RCC 7860 (cell line): ENCODE measurements at regions not wholly inside any gene's neighbourhood (a gene's known extent, or its start where the extent isn't known, plus 50 kb on each side); places are given as distances from the start of the nearest gene placed in this dataset.
"Not testable (repeated sequence)": the region's sequence is repeated elsewhere in the genome, so short reads cannot be mapped to it uniquely, and the experiment has no call there.

Experiments
- DNase-seq: peaks from one replicate; pipeline ENCODE4 v3.0.0-alpha.2; 2015; ENCODE audit warnings: low spot score
- FAIRE-seq: peaks from 2 replicates; lab custom pipeline; 2012; peaks lifted over from hg19 to GRCh38; lab: Jason Lieb, UNC

DNA sequence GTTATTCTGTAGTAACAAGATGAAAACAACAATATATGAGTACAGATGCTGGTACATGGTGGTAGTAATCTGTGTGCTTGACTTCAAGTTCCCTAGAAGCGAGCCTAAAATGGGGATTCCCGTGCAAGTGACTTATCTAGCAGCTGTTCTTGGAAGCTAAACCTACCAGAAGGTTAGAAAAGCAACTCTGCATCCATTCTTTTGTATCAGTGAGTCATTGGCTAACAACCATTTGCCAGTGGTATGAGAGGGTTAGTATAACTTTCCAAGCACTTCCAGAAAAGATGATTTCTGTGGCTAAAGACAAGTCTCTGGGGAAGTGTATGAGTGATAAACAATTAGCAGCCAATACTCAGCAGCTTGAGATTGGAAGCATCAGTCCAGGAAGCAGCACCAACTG lies 787.7 kb upstream of the CDH6 start:
- no peak for FAIRE-seq
- DNase-seq, result no peak

DNA sequence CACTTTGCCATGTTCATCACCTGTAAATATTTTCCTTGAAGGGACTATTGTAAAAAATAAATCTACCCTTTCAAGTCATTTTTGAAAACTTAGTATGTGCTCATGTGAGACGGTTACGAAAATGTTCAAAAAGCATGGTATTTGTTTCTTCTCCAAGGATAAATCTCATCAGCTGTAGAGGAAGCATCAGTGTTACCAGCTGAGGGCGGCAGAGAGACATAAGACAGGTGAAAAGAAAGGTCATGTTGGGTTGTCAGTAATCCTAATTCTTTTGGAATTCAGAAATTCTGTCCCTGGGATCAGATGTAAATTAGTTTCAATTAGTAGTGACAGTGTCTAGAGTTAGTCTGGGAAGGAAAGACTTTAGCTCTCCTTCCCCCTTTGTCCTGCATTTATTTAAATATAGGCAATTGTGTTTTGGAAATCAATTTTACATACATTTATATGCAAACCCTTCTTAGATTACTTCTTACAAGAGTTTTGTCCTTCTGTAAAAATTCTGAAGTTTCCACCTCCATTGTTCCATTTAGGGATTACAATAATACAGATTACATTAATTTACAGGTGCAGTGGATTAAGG lies 791.9 kb upstream of the CDH6 start:
- DNase-seq (peak; percentile 56), FAIRE-seq (peak; percentile 85)

DNA sequence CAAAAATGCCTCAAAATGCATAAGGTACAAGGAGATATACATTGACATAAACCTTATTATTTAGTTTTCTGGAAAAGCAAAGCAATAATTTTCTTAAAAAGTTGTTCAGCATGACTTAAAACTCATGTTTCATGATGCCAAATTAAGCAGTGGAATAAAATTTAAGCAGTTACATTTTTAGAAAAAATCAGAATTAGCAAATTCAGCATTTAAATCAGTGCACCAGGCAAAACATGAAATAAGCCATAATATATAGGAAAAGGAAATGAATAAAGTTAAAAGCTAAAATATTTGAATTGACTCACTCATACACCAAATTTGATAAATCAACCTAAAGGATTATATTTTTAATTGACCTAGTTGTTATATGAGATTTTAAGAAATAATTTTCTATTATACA lies 795.1 kb upstream of the CDH6 start:
- DNase-seq (no peak), FAIRE-seq (no peak)

DNA sequence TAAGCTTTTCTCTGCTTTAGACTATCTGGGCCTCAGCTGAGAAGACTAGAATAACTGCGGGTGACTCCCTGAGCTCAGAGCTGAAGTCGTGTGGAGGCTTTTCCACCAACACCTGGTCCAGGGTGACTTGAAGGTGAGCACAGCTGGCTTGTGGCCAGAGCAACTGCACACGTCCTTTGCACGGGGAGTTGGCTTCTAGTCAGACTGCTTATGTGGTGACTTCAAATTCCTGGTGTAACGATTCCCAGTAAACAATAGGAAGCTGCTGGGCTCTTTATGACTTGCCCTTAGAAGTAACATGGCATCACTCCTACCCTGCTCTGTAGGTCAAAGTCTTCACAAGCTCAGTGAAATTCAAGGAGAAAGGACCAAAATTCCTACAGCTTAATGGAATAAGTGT lies 800.6 kb upstream of the CDH6 start:
- FAIRE-seq (no peak), DNase-seq (no peak)

DNA sequence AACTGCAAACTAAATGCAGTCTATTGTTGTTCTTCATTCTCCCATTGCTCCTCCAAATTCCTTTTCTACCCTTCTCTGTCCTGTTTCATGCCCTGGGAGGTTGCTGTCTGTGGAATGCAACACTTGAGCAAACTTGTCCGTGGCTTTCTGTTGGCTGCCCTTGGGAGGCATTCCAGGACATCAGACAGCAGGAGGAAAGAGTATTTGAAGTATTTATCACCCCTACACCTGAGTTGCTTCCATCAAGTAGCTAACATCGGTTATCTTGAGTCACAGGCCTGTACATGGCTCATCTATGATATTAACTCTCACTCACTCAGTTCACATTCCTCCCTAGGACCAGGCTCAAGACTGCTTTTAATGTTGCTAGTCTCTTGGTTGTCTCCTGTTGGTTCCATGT lies 803.4 kb upstream of the CDH6 start:
- FAIRE-seq (no peak), DNase-seq (no peak)

DNA sequence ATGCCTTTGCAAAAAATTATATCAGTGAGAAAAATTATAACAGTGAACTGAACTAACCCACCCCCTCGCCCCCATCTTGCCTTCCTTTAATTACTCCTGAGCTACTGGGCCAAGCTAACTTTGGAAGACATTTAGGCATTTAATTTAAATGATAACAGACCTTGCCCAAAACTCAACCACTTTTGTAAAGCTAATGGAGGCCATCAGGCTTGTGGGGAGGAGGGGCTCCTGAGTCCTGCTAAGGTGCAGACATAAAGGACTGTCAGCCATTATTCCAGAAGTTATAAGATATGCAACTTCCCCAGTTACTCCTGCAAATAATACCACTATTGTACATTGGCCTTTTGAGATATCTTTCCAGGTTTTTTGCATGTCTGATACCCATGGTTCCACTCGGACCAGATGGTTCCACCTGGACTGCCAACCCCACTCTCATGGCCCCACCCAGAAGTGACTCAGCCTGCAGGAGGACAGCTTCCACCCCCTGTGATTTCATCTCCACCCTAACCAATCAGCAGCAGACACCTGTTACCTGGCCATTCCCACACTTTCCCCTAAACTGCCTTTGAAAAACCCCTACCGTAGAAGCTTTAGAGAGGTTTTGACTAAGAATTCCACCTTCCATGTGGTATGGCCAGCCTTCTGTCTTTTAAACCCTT lies 805.4 kb upstream of the CDH6 start:
- FAIRE-seq, result no peak
- no peak for DNase-seq

DNA sequence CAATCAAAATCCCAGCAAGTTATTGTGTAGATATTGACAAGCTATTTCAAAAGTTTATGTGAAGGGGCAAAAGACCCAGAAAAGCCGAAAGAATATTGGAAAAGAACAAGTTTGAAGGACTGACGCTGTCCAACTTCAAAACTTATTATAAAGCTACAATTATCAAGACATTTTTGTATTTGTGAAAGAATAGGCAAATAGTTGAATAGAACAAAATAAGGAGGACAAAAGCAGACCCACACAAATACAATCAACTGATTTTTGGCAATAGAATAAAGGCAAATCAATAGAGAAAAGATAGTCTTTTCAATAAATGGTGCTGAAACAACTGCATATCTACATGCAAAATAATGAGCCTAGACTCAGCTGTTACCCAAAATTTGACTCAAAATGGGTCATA lies 807.7 kb upstream of the CDH6 start:
- no peak for FAIRE-seq
- DNase-seq, result no peak

DNA sequence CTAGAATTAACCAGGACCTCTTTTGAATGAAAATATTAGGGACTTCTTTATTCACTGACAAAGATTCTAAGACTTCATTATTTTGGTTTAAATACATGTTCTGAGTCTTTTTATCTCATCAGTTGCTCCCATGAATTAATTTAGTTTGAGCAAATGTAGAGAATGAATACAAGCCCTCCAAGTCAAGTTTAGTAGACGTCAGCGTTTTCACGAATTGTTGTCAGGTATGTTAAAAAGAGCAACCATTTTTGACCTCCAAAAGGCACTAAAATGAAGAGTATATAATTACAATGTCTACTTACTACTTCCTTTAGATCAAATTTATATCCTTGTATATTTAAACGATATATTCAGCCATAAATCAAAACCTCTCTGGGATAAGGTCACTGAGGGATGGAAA lies 809.3 kb upstream of the CDH6 start:
- FAIRE-seq, result no peak

DNA sequence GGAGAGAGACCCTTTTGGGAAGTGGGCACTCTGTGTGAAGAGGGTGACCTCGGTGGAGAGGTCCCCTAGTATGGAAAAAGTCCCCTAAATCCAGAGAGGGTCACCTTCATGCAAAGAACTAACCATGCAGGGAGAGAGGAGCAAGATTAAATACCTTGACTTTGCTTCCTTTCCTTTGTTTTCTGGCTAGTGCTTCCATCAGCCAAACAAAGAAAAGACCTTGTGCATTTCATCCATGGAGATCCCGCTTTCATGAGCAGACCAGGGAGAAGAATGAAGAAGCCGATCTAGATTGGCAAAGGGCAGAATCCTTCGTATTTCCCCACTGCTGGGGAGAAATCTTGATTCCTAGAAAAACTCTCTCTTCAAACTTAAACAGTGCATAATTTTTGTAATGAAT lies 813.3 kb upstream of the CDH6 start:
- FAIRE-seq (no peak), DNase-seq (no peak)

More for the DNA sequence above, 809.3 kb upstream of the CDH6 start:
- DNase-seq, result no peak

DNA sequence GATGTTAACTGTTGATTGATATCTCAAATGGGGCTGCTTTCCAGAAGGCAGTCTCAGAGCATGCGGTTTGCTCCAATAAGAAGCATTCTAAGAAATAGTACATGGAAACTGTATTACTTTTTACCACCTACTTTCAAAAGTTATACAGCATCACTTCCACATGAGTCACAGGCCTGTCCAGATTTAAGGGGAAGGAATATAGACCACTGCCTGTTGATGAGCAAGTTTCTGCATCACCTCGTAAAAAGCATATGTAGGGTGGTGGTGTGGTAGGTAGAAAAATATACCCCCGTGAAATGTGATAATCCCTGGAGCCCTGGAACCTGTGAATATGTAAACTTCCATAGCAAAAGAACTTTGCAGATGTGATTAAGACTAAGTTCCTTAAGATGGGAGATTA lies 816.6 kb upstream of the CDH6 start:
- no peak for FAIRE-seq
- DNase-seq, result no peak

DNA sequence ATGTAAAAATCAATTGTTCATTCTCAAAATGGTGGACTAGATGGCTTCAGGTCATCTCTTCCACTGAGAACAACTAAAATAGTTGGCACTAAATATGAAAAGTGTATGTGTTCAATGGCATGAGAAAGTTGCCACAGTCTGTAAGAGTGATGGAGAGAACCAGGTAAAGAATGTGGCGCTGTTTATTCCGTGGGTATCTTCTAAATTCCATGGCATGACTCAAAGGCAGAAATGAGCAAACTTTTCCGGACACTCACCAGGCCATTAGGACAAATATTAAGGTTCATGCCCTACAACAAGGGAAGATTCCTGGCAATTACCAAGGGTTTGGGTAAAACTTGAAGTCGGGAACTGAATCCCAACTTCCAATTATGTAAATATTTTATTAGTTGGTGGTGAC lies 825.4 kb upstream of the CDH6 start:
- DNase-seq, result no peak
- FAIRE-seq, result no peak

DNA sequence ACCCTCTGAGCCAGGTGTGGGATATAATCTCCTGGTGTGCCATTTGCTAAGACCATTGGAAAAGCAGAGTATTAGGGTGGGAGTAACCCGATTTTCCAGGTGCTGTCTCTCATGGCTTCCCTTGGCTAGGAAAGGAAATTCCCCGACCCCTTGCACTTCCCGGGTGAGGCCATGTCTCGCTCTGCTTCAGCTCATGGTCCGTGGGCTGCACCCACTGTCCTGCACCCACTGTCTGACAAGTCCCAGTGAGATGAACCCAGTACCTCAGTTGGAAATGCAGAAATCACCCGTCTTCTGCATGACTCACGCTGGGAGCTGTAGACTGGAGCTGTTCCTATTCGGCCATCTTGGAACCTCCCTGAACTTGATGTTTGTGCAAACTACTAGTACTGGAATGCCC lies 828.5 kb upstream of the CDH6 start:
- DNase-seq, FAIRE-seq: not testable (repeated sequence)

DNA sequence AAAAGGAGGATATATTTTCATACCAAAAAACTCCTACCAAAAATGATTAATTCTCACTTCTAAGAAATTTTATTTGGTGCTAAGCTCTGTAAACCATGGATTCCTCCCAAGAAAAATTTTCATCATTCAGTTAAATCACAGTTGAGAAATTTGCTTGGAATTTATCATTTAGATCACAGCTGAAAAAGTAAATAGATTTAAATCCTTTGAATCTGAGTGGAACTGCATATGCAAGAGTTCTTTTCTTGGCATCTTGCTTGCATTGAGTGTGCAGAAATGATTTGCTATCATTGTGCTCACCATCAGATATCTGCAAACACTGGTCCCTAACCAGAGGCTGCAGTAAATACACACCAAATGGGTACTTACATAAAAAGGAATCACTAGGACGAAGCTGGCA lies 836.1 kb upstream of the CDH6 start:
- DNase-seq (no peak), FAIRE-seq (no peak)

DNA sequence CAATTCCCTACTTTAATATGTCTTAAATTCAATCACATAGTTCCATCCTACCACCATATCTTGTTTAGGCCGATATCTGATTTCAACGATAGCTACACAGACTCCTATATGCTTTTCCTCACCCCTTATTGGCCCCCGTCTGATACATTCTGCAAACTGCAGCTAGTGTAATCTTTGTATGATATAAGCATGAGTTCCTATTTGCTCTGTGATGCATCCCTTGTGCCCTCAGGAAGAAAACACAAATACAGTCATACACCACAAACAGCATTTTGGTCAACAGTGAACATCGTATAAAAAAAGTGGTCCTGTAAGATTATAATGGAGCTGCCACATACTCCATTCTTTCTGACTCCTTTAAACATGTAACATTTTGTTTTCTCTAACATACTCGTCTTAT lies 837.8 kb upstream of the CDH6 start:
- no peak for FAIRE-seq
- no peak for DNase-seq

DNA sequence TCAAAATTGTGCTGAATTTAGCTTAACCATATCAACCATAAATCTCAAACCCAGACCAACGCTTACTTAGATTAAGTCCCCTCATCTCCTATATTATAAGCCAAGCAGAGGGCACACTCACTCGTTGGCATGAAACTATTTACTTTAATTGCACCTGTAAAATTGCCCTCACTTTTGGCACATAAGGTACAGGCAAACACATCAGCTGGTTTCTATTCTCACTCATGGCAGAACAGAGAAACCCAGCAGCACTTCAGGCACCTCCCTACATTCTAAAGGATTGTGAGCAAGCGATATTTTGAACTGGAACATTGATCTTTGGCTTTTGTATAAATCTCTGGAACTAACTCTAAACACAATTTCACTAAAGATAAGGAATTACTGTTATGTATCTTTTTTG lies 845.6 kb upstream of the CDH6 start:
- no peak for FAIRE-seq
- no peak for DNase-seq

DNA sequence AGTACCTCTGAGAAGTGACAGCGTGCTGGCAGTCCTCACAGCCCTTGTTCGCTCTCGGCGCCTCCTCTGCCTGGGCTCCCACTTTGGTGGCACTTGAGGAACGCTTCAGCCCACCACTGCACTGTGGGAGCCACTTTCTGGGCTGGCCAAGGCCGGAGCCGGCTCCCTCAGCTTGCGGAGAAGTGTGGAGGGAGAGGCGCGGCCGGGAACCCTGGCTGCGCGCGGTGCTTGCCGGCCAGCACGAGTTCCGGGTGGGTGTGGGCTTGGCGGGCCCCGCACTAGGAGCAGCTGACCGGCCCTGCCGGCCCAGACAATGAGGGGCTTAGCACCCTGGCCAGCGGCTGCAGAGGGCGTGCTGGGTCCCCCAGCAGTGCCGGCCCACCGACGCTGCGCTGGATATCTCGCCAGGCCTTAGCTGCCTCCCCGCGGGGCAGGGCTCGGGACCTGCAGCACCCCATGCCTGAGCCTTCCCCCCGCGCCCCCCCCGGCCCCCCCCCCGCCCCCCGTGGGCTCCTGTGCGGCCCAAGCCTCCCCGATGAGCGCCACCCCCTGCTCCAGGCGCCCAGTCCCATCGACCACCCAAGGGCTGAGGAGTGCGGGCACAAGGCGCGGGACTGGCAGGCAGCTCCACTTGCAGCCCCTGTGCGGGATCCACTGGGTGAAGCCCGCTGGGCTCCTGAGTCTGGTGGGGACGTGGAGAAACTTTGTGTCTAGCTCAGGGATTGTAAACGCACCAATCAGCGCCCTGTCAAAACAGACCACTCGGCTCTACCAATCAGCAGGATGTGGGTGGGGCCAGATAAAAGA lies 847.7 kb upstream of the CDH6 start:
- DNase-seq, FAIRE-seq: not testable (repeated sequence)

DNA sequence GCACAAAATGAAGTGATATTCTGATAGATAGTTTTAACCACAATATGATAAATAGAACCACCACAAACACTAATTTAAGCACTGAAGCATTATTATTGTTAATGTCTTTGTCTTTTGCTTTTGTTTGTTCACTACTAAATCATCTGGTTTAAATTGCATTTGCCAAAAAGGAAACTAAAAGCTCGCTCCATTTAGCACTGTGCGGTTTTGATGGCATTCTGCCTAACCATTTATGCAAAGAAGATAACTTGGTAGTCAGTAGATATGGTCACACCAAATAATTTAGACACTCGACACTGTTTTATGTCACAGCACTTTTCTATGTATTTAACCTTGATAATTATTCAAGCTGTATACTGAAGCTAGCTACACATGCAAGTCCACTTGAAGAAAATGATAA lies 849.8 kb upstream of the CDH6 start:
- no peak for FAIRE-seq
- DNase-seq, result no peak

DNA sequence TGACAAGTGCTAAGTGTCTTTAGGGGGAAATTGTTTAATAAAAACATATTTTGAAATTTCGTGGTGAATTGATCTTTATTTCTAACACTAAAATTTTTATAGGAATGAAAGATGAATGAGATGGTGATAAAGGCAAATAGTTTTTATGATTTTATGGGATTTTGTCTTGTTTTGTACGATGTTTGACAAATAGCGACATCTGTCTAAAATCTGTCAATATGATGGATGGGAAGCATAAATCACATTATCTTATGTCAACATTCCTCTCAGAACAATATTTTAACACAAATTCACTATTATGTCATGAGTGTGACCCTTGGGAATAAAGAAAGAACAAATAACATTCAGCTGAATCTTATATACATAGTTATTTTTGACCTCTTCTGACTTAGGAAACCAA lies 852.0 kb upstream of the CDH6 start:
- FAIRE-seq (no peak), DNase-seq (no peak)

DNA sequence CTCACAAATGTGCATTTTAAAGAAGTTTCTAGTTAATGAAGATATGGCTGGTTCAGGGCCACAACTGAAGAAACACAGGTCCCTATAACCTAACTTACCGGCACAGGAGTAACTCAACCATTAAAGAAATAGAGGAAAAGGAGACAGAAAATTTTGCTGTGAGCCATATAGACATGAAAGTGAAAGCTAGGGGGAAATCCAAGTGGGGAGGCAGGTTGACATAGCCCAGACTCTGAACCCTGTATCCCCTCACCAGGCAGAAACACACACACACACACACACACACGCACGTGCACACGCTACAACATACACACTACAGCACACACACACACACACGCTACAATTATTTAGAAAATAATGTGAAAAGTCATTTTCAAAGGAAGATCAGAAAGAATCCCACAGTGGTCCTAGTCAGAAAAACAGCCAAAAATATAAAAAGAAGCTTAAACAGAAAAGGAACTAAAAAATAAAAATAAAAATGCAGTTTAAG lies 856.4 kb upstream of the CDH6 start:
- no peak for DNase-seq
- no peak for FAIRE-seq

DNA sequence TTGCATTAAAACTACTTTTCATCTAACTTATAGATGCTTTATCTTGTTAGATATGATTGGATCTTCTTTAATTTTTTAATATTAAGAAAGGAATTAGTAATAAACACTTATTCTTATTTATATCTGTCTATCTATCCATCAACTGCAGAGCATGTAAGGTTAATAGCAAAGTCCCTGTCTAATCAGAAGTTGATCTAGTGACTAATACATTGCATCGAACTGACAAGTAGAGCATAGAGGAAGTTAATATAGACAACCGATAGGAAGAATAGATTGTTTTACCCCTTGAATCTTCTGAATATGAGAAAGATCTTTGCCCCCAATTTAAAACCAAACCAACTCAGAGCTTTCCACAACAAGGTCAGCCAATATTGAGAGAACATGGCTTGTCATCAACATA lies 862.0 kb upstream of the CDH6 start:
- FAIRE-seq (no peak), DNase-seq (no peak)

DNA sequence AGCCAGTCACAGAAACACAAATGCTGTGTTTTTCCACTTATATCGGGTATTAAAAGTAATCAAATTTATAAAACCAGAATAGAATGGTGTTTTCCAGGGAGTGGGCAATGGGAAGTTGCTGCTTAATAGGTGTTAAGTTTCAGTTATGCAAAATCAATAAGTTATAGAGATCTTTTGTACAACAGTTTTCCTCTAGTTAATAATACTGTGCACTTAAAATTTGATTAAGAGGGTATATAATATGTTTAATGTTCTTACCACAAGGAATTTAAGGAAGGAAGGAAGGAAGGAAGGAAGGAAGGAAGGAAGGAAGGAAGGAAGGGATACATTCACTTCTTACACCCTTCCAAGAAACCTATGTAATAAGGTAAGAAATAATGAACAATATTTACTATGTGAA lies 867.7 kb upstream of the CDH6 start:
- no peak for DNase-seq
- FAIRE-seq, result no peak

DNA sequence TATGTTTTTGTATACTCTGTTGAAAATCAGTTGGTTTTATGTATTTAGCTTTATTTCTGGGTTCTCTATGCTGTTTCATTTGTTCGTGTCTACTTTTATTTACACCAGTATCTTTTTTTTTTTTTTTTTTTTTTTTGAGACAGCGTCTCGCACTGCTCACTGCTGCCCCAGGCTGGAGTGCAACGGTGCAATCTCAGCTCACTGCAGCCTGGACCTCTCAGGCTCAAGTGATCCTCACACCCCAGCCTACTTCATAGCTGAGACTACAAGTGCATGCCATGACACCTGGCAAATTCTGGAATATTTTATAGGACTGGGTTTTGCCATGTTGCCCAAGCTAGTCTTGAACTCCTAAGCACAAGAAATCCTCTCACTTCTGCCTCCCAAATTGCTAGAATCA lies 869.4 kb upstream of the CDH6 start:
- DNase-seq (no peak), FAIRE-seq (no peak)
